Fibroblast of villous mesenchyme (primary cell): ENCODE measurements at regions not wholly inside any gene's neighbourhood (a gene's known extent, or its start where the extent isn't known, plus 50 kb on each side); places are given as distances from the start of the nearest gene placed in this dataset.
"Not testable (repeated sequence)": the region's sequence is repeated elsewhere in the genome, so short reads cannot be mapped to it uniquely, and the experiment has no call there.

Experiments used
- DNase-seq: peaks from one replicate; pipeline ENCODE4 v3.0.0-alpha.2; 2010; ENCODE audit warnings: low read depth
- H3K4me3 ChIP-seq: 2 replicates; pipeline ENCODE4 v1.5.1; 2011; ENCODE audit warnings: low read depth, mild to moderate bottlenecking, low read length
- TF ChIP-seq, protein P1 (sequence below): IDR thresholded peaks from 2 replicates; pipeline ENCODE4 v1.5.1; 2012; ENCODE audit warnings: low read depth, mild to moderate bottlenecking, low read length; ENCODE audit not compliant: insufficient read depth

- DNase-seq: no peak
- H3K4me3 ChIP-seq: no peak overlapping the region
- TF ChIP-seq, protein P1, sequence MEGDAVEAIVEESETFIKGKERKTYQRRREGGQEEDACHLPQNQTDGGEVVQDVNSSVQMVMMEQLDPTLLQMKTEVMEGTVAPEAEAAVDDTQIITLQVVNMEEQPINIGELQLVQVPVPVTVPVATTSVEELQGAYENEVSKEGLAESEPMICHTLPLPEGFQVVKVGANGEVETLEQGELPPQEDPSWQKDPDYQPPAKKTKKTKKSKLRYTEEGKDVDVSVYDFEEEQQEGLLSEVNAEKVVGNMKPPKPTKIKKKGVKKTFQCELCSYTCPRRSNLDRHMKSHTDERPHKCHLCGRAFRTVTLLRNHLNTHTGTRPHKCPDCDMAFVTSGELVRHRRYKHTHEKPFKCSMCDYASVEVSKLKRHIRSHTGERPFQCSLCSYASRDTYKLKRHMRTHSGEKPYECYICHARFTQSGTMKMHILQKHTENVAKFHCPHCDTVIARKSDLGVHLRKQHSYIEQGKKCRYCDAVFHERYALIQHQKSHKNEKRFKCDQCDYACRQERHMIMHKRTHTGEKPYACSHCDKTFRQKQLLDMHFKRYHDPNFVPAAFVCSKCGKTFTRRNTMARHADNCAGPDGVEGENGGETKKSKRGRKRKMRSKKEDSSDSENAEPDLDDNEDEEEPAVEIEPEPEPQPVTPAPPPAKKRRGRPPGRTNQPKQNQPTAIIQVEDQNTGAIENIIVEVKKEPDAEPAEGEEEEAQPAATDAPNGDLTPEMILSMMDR: no peak
Measured at GRCh38 chr12:96112733-96113132, 77.3 kb upstream of the LTA4H start.

- no peak for DNase-seq
- TF ChIP-seq, protein P1: no peak
- no peak overlapping the region for H3K4me3 ChIP-seq
Measured at GRCh38 chr12:96117460-96117859, 76.7 kb upstream of the ELK3 start.

- TF ChIP-seq, protein P1: no peak
- DNase-seq: no peak
- H3K4me3 ChIP-seq: no peak overlapping the region
Measured at GRCh38 chr12:96120359-96121100, 73.6 kb upstream of the ELK3 start.

DNA sequence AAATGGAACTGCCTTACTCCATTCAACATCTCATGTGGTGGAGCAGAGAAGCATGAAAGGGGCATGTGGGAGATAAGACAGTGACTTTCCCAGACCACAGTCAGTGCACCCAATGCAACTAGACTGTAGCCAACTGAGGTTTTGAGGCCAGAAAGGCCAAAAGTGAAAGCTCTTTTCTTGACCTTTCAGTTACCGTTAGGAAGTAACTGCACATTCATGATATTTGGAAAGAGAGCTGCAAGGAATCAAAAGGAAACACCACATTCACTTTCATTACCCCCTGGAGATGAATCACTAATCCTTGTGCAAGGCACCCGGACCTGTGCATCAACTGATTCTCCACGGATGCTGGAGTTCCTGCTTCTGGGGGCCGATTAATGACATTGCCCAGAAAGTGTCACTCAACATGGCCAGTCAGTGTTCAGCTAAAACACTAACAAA is 72.9 kb upstream of the ELK3 start:
- peak; percentile 26 for DNase-seq
- TF ChIP-seq, protein P1: no peak
- no peak overlapping the region for H3K4me3 ChIP-seq

- not testable (repeated sequence) for H3K4me3 ChIP-seq, DNase-seq
Measured at GRCh38 chr12:96128292-96128691, 65.9 kb upstream of the ELK3 start.

- DNase-seq: no peak
- H3K4me3 ChIP-seq: no peak overlapping the region
- TF ChIP-seq, protein P1: no peak
Measured at GRCh38 chr12:96130396-96131059, 63.6 kb upstream of the ELK3 start.

- TF ChIP-seq, protein P1: no peak
- no peak for DNase-seq
Measured at GRCh38 chr12:96131230-96131788, 62.9 kb upstream of the ELK3 start.

More at GRCh38 chr12:96131230-96131788, 62.9 kb upstream of the ELK3 start:
- H3K4me3 ChIP-seq: no peak overlapping the region
